Lower leg skin (tissue), 4 donors: ENCODE measurements at regions not wholly inside any gene's neighbourhood (a gene's known extent, or its start where the extent isn't known, plus 50 kb on each side); places are given as distances from the start of the nearest gene placed in this dataset.

Experiments
- DNase-seq, 2 donors: peaks; one replicate each; pipeline ENCODE4 v3.0.0-alpha.2; 2019; ENCODE audit warnings: low spot score in 2 of 2
- H3K4me3 ChIP-seq: fragments of 200-600 bp; sonication (generic); 2 replicates; pipeline ENCODE4 v1.5.1; 2017; ENCODE audit warnings: mild to moderate bottlenecking, low read depth; ENCODE audit not compliant: poor library complexity, severe bottlenecking
- CTCF ChIP-seq, 3 donors: fragments of 450-650 bp; IDR thresholded peaks; one replicate each; pipeline ENCODE4 v1.5.1; 2016; ENCODE audit warnings: antibody characterized with exemption in 3 of 3, mild to moderate bottlenecking in 3 of 3, moderate library complexity in 2 of 3
- POLR2A ChIP-seq, 2 donors: fragments of 450-650 bp; IDR thresholded peaks; one replicate each; pipeline ENCODE4 v1.6.1; 2016 to 2017; ENCODE audit warnings: antibody characterized with exemption in 2 of 2, mild to moderate bottlenecking in 1 of 2, moderate library complexity in 1 of 2
- WGBS, 2 donors: methylation state at CpG; one replicate each; pipeline ENCODE4 v1.1.5; 2018; 5-methylcytosine and 5-hydroxymethylcytosine counted together
- intact Hi-C: fragments of 100-400 bp; cut with DNase I; formaldehyde crosslinking; loops from one replicate; pipeline ENCODE4 v1.15.0; 2023; ENCODE audit warnings: low total_unique reads

GRCh38 chr3:14275962-14276909 lies 97.6 kb downstream of the LSM3 start:
- TF ChIP-seq POLR2A (IDR thresholded peaks at IDR 0.05) (no peak), CTCF (IDR thresholded peaks at IDR 0.05) (no peak)
- 78 to 84% methylated on average over 12 of the region's 12 CpGs for WGBS, 2 donors
- intact Hi-C loops: no loop called here
- DNase-seq: no peak
- H3K4me3 ChIP-seq: no peak overlapping the region

GRCh38 chr3:14277557-14277956 lies 98.9 kb downstream of the LSM3 start:
- DNase-seq: no peak
- 87 to 89% methylated on average over 5 of the region's 5 CpGs for WGBS, 2 donors
- no peak for TF ChIP-seq CTCF (IDR thresholded peaks at IDR 0.05)
- TF ChIP-seq POLR2A (IDR thresholded peaks at IDR 0.05): no peak
- H3K4me3 ChIP-seq: no peak overlapping the region
- intact Hi-C loops: no loop called here

- TF ChIP-seq POLR2A (IDR thresholded peaks at IDR 0.05) (no peak), CTCF (IDR thresholded peaks at IDR 0.05) (no peak)
- intact Hi-C loops: no loop called here
- WGBS, 2 donors: 87 to 89% methylated on average over 7 of the region's 7 CpGs
- no peak overlapping the region for H3K4me3 ChIP-seq
- DNase-seq: no peak
These were observed 99.7 kb downstream of the LSM3 start for GRCh38 chr3:14278265-14278798.

DNA sequence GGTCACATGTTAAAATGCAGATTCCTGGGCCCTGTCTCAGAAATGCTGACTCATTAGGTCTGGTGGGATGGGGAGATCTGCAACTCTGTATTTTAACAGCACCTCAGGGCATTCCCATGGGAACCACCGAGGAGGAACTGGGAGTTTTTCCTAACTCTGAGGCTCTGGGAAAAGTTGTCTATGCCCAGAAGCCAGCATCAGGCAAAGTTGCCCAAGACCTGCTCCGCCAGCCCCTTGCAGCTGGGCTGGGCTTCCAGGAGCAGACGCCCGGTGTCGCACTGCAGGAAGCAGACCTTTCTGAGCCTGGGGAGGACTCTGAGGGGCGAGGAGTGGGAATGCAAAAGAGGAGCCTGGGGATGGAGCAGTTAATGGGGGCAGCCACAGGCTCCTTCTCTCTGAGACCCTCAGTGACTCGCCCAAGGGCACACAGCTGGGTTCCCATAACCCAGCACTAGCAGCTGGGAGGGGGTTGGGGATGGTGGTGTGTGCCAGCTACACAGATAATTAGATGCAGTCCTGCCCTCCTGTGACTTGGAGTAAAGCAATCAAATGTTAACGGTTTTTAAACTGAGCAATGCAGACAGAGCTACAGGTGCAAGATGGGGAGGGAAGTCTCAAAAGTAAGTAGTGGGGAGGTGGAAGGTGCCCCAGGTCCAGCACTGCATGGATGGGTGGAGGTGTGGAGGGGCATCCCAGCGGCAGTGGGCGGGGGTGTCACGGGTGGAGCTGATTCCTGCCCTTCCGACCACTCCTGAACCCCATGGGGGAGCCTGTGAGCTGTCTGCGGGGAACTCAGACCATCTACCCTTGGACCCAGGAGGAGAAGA lies 100.4 kb downstream of the LSM3 start:
- no peak for DNase-seq
- WGBS, 2 donors: 39 to 40% methylated on average over 13 of the region's 13 CpGs
- intact Hi-C loops: no loop called here
- TF ChIP-seq POLR2A (IDR thresholded peaks at IDR 0.05): no peak
- no peak for TF ChIP-seq CTCF (IDR thresholded peaks at IDR 0.05)
- no peak overlapping the region for H3K4me3 ChIP-seq

DNA sequence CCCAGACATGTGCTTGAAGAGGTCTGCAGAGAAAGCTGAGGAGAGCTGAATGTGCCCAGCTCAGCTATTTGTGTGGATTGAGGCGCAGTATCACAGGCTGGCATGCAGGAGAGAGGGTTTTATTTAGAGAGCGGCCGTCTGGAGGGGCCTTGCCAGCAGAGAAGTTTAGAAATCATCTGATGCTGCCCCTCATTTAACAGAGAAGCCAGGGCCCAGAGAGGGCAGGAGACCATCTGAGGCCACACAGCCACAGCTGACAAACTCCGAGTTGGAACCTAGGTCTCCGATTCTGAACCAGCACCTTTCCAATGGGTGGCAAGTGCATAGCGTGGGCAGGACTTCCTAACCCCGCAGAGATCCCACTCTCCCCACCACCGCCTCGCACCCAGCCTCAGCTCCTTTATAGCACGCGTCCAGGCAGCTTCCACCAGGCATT lies 101.0 kb downstream of the LSM3 start:
- TF ChIP-seq CTCF (IDR thresholded peaks at IDR 0.05) (no peak), POLR2A (IDR thresholded peaks at IDR 0.05) (no peak)
- WGBS, 2 donors: 84 to 86% methylated on average over 11 of the region's 11 CpGs
- intact Hi-C loops: no loop called here
- DNase-seq: no peak
- no peak overlapping the region for H3K4me3 ChIP-seq
